Cerebellar cortex (tissue), 1 donor: ENCODE measurements at regions not wholly inside any gene's neighbourhood (a gene's known extent, or its start where the extent isn't known, plus 50 kb on each side); places are given as distances from the start of the nearest gene placed in this dataset.
"Not testable (repeated sequence)": the region's sequence is repeated elsewhere in the genome, so short reads cannot be mapped to it uniquely, and the experiment has no call there.

ENCODE experiments used
- DNase-seq: peaks from one replicate; pipeline ENCODE4 v3.0.0-alpha.2; 2015; ENCODE audit warnings: low spot score

DNA sequence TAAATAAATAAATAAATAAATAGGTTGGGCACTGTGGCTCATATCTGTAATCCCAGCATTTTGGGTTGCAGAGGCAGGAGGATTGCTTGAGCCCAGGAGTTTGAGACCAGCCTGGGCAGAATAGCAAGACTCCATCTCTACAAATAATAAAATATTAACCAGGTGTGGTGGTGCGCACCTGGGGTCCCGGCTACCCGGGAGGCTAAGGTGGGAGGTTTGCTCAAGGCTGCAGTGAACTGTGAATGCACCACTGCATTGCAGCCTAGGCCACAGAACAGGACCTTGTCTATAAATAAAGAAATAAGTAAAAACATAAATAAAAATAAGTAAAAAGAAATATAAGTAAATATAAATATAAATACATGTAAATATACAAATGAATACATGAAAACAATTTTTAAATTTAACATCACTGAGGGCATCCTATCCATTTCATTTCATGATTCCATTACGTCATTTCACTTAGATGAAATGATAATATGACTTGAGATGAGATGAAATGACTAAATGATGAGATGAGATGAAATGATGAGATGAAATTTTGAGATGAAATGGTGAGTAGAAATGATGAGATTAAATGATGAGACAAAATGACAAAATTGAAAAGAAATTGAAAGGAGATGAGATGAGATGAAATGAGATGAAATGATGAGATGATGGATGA is 233.4 kb downstream of the GOLGA6L6 start:
- DNase-seq = not testable (repeated sequence)

DNA sequence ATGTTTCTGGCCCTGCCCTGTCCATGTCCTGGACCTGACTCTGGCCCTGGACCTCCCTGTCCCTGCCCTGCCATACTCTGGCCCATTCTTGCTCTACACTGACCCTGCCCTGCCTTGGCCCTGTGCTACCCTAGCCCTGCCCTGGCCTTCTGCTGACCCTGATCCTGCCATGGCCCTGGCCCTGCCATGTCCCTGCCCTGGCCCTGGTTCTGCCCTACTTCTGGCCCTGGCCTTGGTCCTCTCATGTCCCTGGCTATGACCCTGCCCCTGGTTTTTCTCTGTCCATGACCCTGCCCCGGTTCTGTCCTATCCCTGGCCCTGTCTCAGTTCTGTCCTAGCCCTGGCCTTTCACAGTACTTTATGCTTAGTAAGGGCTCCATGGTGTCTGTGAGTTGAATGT is 234.5 kb downstream of the GOLGA6L6 start:
- not testable (repeated sequence) for DNase-seq

DNA sequence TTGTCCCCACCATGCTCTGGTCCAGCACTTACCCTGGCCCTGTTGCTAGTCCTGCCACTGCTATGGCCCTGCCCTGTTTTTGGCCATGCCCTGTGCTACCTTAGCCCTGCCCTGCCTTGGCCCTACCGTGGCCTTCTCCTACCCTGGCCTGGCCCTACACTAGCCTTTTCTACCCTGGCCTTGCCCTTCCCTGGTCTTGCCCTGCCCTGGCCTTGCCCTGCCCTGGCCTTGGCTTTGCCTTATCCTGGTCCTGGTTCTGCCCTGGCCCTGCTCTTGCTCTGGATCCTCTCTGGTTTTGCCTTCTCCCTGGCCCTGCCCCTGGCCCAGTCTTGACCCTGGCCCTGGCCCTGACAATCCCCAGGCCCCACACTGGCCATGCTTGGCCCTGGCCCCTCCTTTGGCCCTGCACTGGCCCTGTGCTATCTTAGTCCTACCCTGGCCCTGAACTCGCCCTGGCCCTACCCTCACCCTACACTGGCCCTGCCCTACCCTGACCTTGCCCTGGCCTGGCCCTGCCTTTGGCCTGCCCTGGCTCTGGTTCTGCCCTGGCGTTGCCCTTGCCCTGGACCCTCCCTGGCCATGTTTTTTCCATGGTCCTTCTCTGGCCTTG is 235.0 kb downstream of the GOLGA6L6 start:
- DNase-seq = not testable (repeated sequence)

DNA sequence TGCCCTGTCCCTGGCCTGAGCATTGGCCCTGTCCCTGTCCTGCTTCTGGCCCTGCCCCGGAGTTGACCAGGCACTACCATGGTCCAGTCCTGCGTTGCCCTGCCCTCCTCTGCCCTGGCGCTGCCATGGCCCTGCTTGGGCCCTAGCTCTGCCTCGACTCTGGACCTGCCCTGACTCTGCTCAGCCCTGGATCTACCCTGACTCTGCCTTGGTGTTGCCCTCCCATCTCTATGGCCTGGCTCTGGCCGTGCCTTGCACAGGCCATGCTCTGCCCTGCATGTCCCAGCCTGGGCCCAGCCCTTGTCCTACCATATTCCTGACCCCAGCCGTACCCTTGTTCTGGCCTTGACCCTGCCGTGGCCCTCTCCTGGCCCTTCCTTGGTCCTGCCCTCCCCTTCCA is 235.7 kb downstream of the GOLGA6L6 start:
- DNase-seq = not testable (repeated sequence)

DNA sequence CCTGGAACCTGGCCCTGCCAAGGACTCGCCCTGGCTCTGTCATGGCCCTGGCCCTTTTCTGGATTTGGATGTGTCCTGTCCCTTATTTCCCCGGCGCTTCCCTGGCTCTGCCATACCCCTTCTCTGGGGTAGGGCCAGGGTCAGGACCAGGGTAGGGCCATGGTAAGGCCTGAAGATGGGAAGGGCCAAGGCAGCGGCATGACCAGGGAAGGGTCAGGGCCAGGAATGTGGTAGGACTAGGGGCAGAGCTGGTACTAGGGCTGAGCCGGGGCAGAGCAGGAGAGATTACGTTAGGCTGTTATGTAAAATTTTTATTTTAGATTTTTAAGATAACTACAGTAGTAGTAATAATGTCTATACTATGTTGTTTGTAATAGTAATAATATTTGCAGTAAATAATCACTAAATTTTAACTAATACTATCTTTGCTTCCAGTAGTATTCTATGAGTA is 236.6 kb downstream of the GOLGA6L6 start:
- DNase-seq = not testable (repeated sequence)

DNA sequence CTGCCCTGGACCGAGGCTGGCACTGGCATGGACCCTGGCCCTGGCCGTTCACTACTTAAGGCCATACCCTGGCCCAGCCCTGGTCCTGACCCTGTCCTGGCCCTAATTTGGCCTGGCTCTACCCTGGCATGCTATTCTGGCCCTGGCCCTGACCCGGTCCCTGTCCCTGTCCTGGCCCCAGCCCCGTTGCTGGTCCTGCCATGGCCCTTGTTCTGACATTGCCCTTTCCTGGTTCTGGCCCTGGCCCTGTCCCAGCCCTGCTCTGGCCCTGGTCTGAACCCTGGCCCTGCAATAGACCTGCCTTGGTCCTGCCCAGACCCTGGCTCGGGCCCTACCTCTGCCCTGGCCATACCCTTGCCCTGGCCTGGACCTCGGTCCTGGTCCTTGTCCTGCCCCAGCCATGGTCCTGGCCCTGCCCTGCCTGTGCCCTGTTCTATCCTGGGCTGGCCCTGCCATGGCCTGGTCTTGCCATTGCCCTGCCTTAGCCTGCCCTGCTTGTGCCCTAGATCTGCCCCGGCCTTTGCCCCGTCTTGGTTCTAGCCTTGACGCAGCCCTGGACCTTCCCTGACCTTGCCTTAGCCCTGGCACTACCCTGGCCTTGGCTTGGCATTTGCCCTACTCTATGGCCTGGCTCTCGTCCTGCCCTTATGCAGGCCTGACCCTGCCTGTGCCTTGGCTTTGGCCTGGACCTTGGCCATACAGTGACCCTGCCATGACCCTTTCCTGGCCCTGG is 237.2 kb downstream of the GOLGA6L6 start:
- DNase-seq = not testable (repeated sequence)

DNA sequence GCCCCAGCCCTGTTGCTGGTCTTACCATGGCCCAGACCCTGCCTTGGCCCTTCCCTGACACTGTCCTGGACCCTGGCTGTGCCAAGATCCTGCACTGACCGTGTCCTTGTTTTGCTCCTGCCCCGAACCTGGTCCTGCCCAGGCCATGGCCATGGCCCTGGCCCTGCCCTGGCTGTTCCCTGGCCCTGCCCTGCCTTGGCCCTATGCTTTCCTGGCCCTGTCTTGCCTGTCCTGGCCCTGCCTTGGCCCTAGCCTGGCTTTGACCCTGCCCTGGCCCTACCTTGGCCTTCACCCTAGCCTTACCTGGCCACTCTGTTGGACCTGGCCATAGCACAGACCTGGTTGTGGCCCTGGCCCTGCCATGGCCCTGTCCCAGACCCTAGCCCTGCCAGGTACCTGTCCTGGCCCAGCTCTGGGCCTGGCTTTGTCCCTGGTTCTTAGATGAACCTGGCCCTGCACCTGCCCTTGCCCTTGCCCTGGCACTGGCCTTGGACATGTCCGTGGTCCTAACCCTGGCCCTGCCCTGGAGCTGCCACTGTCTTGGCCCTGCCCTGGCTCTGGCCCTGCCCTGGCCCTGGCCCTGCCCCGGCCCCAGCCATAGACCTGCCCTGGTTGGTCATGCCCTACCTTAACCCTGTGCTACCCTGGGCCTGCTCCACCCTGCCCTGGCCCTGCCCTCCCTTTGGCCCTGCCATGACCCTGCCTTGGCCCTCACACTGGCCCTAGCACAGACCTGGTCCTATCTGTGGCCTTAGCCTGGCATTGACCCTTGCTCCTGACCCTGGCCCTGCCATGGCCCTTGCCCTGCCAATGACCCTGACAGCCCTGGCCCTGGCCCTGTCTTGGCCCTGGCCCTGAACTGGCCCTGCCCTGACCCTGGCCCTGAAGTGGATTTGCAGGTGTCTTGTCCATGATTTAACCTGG is 238.1 kb downstream of the GOLGA6L6 start:
- DNase-seq = not testable (repeated sequence)

DNA sequence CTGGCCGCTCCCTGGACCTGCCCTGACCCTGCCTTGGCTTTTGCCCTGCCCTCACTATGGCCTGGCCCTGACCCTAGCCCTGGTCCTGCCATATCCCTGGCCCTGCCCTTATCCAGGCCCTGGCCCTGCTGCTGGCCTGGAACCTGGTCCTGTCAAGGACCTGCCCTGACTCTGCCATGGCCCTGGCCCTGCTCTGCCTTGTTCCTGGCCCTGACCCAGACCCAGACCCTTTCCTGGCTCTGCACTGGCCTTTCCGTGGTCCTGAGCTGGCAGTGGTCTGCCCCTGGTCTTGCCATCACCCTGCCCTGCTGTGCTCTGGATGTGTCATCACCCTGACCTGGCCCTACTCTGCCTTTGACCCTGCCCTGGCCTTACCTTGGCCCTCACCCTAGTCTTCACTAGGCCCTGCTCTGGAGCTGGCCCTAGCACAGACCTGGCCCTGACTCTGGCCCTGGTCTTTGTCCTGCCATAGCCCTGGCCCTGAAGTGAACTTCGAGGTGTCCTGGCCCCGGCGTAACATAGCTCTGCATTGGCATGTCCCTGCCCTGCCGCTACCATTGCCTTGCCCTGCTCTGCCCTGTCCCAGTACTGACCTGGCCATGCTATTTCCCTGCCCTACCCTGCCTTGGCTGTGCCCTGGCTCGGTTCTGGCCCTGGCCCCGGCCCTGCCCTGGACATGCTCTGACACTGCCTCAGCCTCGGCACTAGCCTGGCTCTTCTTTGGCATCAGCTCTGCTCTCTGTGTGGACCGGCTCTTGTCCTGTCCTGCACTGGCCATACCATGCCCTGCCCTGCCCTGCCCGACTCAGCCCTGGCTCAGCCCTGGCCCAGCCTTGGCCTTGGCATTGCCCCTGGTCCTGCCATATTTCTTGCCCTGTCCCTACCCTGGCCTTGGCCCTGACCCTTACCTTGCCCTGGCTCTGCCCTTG is 239.2 kb downstream of the GOLGA6L6 start:
- DNase-seq = not testable (repeated sequence)

DNA sequence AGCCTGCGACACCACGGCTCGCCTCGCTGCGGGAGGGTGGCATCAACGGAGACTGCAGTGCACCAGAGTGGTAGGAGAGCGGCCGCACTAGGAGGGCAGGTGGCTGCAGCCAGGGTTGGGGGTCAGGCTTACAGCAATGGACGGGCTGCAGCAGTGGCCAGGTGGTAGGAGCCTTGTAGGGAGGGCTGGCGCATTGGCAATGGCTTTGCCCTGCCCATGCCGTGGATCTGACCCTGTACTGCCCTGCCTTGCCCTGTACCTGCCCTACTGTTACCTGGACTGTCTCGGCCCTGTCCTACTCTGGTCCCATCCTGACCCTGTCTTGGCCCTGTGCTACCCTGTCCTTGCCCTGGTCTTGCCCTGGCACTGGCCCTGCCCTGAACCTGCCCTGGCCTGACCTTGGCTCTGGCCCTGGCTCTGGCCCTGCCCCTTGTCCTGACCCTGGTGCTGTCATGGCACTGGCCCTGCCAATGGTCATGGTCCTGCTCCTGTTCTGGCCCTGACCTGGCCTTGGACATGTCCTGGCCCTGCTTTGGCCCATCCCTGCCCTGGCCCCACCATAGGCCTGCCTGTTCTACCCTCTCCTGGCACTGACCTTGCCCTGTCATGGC is 240.0 kb downstream of the GOLGA6L6 start:
- DNase-seq = not testable (repeated sequence)

DNA sequence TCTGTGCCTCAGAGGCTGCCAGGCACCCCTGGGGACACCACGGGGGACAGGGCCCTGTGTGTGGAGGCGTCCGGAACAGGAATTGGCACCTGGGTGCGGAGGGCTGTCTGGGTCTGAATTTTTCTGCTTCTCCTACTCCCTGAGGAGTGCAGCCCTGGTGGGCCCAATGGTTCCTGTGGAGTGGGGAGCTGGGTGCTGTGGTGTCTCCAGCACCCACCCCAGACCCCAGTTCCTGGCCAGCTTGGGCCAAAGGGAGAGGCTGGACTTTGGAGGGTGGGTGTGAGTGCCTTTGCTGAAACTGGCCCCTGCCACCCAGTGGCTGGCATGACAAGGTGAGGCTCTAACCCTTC is 240.6 kb downstream of the GOLGA6L6 start:
- not testable (repeated sequence) for DNase-seq

DNA sequence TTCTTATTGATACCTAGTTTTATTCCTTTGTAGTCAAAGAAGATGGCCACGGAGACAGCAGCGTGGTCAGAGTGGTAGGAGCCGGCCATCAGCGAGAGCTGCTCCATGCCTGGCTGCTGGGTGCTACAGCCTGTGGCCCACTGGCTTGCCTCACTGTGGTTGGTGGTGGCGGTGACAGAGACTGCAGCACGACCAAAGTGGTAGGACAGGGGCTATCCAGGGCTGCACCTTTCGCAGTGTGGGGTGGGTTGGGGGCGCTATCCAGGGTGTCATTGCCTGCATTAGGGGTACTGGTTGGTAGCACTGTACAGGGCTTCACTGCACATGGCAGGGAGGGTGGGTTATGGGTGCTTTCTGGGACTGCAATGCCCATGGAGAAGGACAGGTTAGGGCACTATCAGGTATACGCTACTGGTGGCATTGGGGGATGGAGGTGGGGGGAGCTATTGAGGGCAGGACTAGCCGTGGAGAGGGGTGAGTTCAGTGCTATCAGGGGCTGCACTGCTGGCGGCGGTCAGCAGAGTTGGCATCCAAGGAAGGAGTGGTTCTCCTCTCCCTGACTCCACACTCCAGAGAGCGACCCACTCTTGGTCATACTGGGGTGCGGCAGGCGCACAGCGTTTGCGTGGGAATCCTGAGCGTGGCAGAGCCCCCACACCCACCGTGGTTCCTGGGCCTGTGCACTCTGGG is 241.1 kb downstream of the GOLGA6L6 start:
- not testable (repeated sequence) for DNase-seq

DNA sequence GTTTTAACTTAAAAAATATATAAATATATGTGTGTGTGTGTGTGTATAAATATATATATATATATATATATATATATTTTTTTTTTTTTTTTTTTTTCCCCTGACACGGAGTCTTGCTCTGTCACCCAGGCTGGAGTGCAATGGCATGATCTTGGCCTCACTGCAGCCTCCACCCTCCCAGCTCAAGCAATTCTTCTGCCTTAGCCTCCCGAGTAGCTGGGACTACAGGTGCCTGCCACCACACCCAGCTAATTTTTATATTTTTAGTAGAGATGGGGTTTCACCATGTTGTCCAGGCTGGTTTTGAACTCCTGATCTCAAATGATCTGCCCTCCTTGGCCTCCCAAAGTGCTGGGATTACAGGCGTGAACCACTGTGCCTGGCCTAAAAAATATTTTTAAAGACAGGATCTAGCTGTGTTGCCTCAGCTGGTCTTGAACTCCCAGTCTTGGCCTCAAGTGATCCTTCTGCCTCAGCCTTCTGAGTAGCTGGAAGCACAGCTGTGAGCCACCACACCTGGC is 243.9 kb downstream of the GOLGA6L6 start:
- DNase-seq = not testable (repeated sequence)

DNA sequence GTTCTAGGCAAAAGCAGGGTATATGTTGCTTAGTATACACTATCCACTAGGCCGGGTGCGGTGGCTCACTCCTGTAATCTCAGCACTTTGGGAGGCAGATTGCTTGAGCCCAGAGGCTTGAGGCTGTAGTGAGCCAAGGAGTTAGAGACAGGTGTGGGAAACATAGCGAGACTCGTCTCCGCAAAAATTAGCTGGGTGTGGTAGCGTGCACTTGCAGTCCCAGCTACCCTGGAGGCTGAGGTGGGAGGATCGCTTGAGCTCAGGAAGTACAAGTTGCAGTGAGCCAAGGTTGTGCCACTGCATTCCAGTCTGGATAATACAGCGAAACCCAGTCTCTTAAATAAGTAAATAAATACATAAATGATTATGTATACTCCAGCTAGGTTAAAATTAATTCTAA is 245.3 kb downstream of the GOLGA6L6 start:
- DNase-seq = not testable (repeated sequence)

DNA sequence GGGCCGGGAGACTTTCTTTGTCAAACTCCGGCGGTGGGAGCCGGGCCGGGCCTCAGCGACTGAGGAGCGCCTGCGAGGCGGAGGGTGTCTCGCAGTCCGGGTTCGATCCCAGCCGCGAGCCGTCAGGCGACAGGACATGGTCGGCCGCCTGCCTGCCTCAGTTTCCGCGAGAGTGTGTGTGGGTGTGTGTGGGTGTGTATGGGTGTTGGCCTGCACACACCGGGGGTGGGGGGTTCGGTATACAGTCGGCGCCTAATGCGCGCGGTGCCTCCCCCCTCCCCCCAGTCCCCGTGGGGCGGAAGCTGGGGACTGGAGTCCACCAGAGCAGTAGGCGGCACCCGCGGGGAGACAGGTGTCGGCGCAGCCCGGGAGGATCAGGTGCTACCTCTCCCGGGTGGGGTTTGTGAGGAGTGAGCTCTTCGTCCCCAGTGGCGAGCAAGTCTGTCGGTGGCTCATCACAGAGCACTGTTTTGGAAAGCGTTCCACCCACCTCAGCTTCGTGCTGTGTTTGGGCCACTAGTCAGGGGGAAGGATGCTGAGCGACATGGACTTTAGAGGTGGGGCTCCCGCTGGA is 246.3 kb downstream of the GOLGA6L6 start:
- DNase-seq = no peak

DNA sequence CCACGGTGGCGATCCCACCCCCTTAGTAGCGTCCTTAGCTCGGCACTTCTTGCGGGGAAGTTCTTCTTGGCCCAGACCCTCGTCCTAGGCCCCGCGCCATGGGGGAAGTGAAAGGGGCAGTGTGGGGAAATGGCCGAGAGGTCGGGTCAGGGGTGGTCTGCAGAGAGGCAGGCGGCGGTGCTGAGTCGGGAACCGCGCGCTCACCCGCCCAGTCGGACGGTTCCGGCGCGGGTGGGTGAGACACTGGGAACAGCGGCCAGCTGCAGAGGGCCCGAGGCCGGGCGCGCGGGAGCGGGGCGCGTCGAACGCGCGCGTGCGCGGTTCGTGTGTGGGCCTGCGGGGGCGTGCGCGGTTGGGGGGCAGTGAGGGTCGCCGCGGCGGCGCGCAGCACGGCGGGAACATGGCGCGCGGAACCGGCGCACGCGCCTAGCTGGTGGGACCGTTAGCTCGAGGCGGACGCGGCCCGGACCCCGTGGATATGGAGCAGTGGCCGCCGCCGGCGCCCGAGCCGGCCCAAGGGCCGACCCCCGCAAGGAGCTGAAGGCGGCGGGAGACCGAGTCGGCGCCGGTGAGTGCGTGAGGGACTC is 246.9 kb downstream of the GOLGA6L6 start:
- no peak for DNase-seq

DNA sequence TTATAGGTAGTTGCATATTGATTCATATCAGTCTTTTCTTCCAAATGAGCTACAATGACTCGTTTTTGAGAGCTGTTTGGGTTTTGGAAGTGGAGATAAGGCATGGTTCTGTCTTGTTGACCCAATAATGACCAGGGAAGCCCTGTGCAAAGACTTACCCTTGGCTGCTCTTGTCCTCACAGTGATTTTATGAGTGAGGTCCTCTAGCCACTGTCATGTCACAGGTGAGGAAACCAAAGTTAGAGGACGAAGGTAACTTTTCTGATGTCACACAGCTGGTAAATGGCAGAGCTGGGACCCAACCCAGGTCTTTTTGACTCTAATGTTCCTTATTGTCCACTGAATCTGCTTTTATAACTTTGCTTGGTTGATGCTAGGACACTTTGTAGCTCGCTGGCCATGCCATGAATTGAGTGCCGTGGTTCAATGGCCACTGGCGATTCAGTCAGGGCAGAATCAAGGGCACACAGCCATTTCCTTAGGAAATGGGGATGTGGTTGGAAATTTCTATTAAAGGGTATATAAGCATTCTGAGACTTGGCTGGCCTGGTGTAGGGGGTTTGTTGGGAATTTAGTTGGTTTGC is 249.1 kb downstream of the GOLGA6L6 start:
- not testable (repeated sequence) for DNase-seq

DNA sequence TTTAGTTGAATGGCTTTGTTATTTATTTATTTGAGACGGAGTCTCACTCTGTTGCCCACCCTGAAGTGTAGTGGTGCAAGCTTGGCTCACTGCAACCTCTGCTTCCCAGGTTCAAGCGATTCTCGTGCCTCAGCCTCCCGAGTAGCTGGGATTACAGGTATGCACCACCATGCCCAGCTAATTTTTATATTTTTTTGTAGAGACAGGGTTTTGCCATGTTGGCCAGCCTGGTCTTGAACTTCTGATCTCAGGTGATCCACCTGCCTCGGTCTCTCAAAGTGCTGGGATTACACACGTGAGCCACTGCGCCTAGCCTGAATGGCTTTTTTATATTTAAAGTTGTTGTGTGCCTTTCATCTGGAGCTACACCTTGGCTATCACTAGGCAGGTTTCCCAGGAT is 250.0 kb downstream of the GOLGA6L6 start:
- not testable (repeated sequence) for DNase-seq

DNA sequence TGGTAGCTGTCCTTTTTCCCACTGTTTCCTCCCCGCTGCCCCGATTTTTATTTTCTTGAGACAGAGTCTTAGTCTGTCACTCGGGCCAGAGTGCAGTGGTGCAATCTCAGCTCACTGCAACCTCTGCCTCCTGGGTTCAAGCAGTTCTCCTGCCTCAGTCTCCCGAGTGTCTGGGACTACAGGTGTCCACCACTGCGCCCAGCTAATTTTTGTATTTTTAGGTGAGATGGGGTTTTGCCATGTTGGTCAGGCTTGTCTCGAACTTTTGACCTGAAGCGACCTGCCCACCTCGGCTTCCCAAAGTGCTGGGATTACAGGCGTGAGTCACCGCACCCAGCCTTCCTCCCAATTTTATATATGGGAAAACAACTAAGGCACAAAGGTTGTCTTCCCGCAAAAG is 251.0 kb downstream of the GOLGA6L6 start:
- not testable (repeated sequence) for DNase-seq
